OCI-LY1 (cell line): ENCODE measurements at regions not wholly inside any gene's neighbourhood (a gene's known extent, or its start where the extent isn't known, plus 50 kb on each side); places are given as distances from the start of the nearest gene placed in this dataset.

Experiments used
- H2AFZ ChIP-seq: fragments of 200-600 bp; sonication (generic), shearing (Covaris generic); 2 replicates; pipeline ENCODE4 v1.6.0; 2014; ENCODE audit warnings: antibody characterized with exemption, mild to moderate bottlenecking, low read length
- H3F3A ChIP-seq: fragments of 200-600 bp; sonication (generic), shearing (Covaris generic); 2 replicates; pipeline ENCODE4 v1.6.0; 2014; ENCODE audit warnings: mild to moderate bottlenecking, antibody characterized with exemption, low read length, moderate library complexity; ENCODE audit not compliant: insufficient read depth
- H3K27ac ChIP-seq: fragments of 200-600 bp; sonication (generic); 2 replicates; pipeline ENCODE4 v1.5.1; 2014; ENCODE audit warnings: low read length, mixed run types, mild to moderate bottlenecking, low read depth; ENCODE audit not compliant: poor library complexity, severe bottlenecking
- H3K27me3 ChIP-seq: fragments of 200-600 bp; sonication (generic); 2 replicates; pipeline ENCODE4 v1.6.0; 2014; ENCODE audit warnings: antibody characterized with exemption, mild to moderate bottlenecking, low read length, moderate library complexity; ENCODE audit not compliant: insufficient read depth
- H3K36me3 ChIP-seq: fragments of 200-600 bp; sonication (generic); 2 replicates; pipeline ENCODE4 v1.6.1; 2014; ENCODE audit warnings: mild to moderate bottlenecking, antibody characterized with exemption, low read length, moderate library complexity, mixed read lengths; ENCODE audit not compliant: insufficient read depth
- H3K4me1 ChIP-seq: fragments of 200-600 bp; sonication (generic); 2 replicates; pipeline ENCODE4 v1.5.1; 2014; ENCODE audit warnings: mild to moderate bottlenecking, low read length, moderate library complexity; ENCODE audit not compliant: insufficient read depth, severe bottlenecking
- H3K4me2 ChIP-seq: fragments of 200-600 bp; sonication (generic), shearing (Covaris generic); 2 replicates; pipeline ENCODE4 v1.6.1; 2014; ENCODE audit warnings: low read length
- H3K4me3 ChIP-seq: fragments of 200-600 bp; sonication (generic); 2 replicates; pipeline ENCODE4 v1.5.1; 2014; ENCODE audit warnings: low read length, low read depth, mild to moderate bottlenecking, mixed read lengths; ENCODE audit not compliant: poor library complexity, severe bottlenecking
- H3K79me2 ChIP-seq: fragments of 200-600 bp; shearing (Covaris generic); 2 replicates; pipeline ENCODE4 v1.6.1; 2016; ENCODE audit warnings: mixed run types, low read length, mixed read lengths; ENCODE audit not compliant: insufficient read depth
- H3K9ac ChIP-seq: fragments of 200-600 bp; sonication (generic), shearing (Covaris generic); 2 replicates; pipeline ENCODE4 v1.6.1; 2014; ENCODE audit warnings: mild to moderate bottlenecking, low read length, mixed read lengths
- H3K9me2 ChIP-seq: fragments of 200-600 bp; sonication (generic), shearing (Covaris generic); 2 replicates; pipeline ENCODE4 v1.6.1; 2014; ENCODE audit warnings: low read depth, mild to moderate bottlenecking, low read length, mixed read lengths
- H3K9me3 ChIP-seq: fragments of 200-600 bp; shearing (Covaris generic); 2 replicates; pipeline ENCODE4 v1.6.1; 2014; ENCODE audit warnings: low read length, mixed read lengths
- H4K20me1 ChIP-seq: fragments of 200-600 bp; sonication (generic), shearing (Covaris generic); 2 replicates; pipeline ENCODE4 v1.6.0; 2016; ENCODE audit warnings: mild to moderate bottlenecking, low read length; ENCODE audit not compliant: insufficient read depth
- CTCF ChIP-seq: fragments of 200-600 bp; sonication (generic), shearing (Covaris generic); IDR thresholded peaks from 2 replicates; pipeline ENCODE4 v1.5.1; 2017; ENCODE audit warnings: mild to moderate bottlenecking, antibody characterized with exemption, low read length, moderate library complexity, mixed read lengths
- EZH2 ChIP-seq: fragments of 200-600 bp; sonication (generic), shearing (Covaris generic); IDR thresholded peaks from 2 replicates; pipeline ENCODE4 v1.8.0; 2017; ENCODE audit warnings: borderline replicate concordance, mixed run types, mild to moderate bottlenecking, antibody characterized with exemption, low read length, moderate library complexity, mixed read lengths

- no peaks in the 10 kb centered on the region for H3K79me2 ChIP-seq
- no peaks in the 10 kb centered on the region for H3K27me3 ChIP-seq
- no peaks in the 10 kb centered on the region for H3K9me2 ChIP-seq
- peak overlapping the region; percentile 68 for H3K9ac ChIP-seq
- peaks cover 17% of the 10 kb centered on the region; the same call in 1 of the 2 replicates for H3F3A ChIP-seq
- peak overlapping the region; percentile 35 for H3K4me3 ChIP-seq
- H3K4me1 ChIP-seq = peaks cover 95% of the 10 kb centered on the region
- peak overlapping the region; percentile 96 for H3K27ac ChIP-seq
- no peaks in the 10 kb centered on the region for H3K9me3 ChIP-seq
- no peaks in the 10 kb centered on the region for H4K20me1 ChIP-seq
- H3K36me3 ChIP-seq = no peaks in the 10 kb centered on the region
- H2AFZ ChIP-seq = no peak overlapping the region
- peak overlapping the region; percentile 65 for H3K4me2 ChIP-seq
- no peak for TF ChIP-seq EZH2
- no peak for TF ChIP-seq CTCF
These were observed 173.8 kb upstream of the BCL6 start for GRCh38 chr3:187919048-187919447.

- peaks cover 4% of the 10 kb centered on the region for H3K36me3 ChIP-seq
- H3K4me1 ChIP-seq = peaks cover 90% of the 10 kb centered on the region
- peak overlapping the region; percentile 96 for H3K27ac ChIP-seq
- no peak overlapping the region for H2AFZ ChIP-seq
- peak overlapping the region; percentile 68 for H3K9ac ChIP-seq
- H3K9me2 ChIP-seq = no peaks in the 10 kb centered on the region
- peak overlapping the region; percentile 35 for H3K4me3 ChIP-seq
- H4K20me1 ChIP-seq = no peaks in the 10 kb centered on the region
- TF ChIP-seq CTCF (no peak), EZH2 (no peak)
- no peaks in the 10 kb centered on the region for H3K79me2 ChIP-seq
- H3K9me3 ChIP-seq = peaks cover 4% of the 10 kb centered on the region
- peaks cover 17% of the 10 kb centered on the region; the same call in 1 of the 2 replicates for H3F3A ChIP-seq
- no peaks in the 10 kb centered on the region for H3K27me3 ChIP-seq
- peak overlapping the region; percentile 65 for H3K4me2 ChIP-seq
These were observed 174.3 kb upstream of the BCL6 start for GRCh38 chr3:187919544-187919943.

- Histone ChIP-seq H3K27ac (peak overlapping the region; percentile 96), H3K4me2 (peak overlapping the region; percentile 65), H4K20me1 (no peaks in the 10 kb centered on the region), H3K27me3 (no peaks in the 10 kb centered on the region), H3K79me2 (no peaks in the 10 kb centered on the region), H3K9me3 (peaks cover 9% of the 10 kb centered on the region), H2AFZ (no peak overlapping the region), H3K9me2 (no peaks in the 10 kb centered on the region), H3K4me3 (peak overlapping the region; percentile 35), H3F3A (peaks cover 17% of the 10 kb centered on the region; the same call in 1 of the 2 replicates), H3K9ac (peak overlapping the region; percentile 68), H3K4me1 (peaks cover 85% of the 10 kb centered on the region), H3K36me3 (peaks cover 9% of the 10 kb centered on the region)
- TF ChIP-seq CTCF (no peak), EZH2 (no peak)
These were observed 174.8 kb upstream of the BCL6 start for GRCh38 chr3:187920030-187920429.
